Left ventricle myocardium inferior (tissue), 1 donor: ENCODE measurements at regions not wholly inside any gene's neighbourhood (a gene's known extent, or its start where the extent isn't known, plus 50 kb on each side); places are given as distances from the start of the nearest gene placed in this dataset.

Source experiments
- DNase-seq: peaks from one replicate; pipeline ENCODE4 v3.0.0-alpha.2; 2020
- H3K27ac ChIP-seq: fragments of 200-600 bp; replicated peaks from 2 replicates; pipeline ENCODE4 v1.8.0; 2021
- H3K27me3 ChIP-seq: fragments of 200-600 bp; 2 replicates; pipeline ENCODE4 v1.8.0; 2021; ENCODE audit warnings: low read depth
- H3K36me3 ChIP-seq: fragments of 200-600 bp; 2 replicates; pipeline ENCODE4 v1.8.0; 2021
- H3K4me1 ChIP-seq: fragments of 200-600 bp; 2 replicates; pipeline ENCODE4 v1.8.0; 2021
- H3K4me3 ChIP-seq: fragments of 200-600 bp; 2 replicates; pipeline ENCODE4 v1.8.0; 2021; ENCODE audit warnings: mild to moderate bottlenecking, moderate library complexity
- H3K9me3 ChIP-seq: fragments of 200-600 bp; replicated peaks from 2 replicates; pipeline ENCODE4 v1.8.0; 2021
- CTCF ChIP-seq: fragments of 200-600 bp; IDR thresholded peaks from 2 replicates; pipeline ENCODE4 v1.8.0; 2021; ENCODE audit warnings: antibody characterized with exemption, mild to moderate bottlenecking, borderline replicate concordance
- intact Hi-C: fragments of 100-400 bp; cut with micrococcal nuclease; formaldehyde crosslinking; loops from one replicate; pipeline ENCODE4 v1.11.0; 2022
- donor health status: DM: no; HTN: yes; CAD: no; lungs with severe emphysema.

GRCh38 chr3:18625085-18625484 lies 199.9 kb upstream of the SATB1 start:
- intact Hi-C loops = no loop called here
- H3K4me3 ChIP-seq = no peak overlapping the region
- no peaks in the 10 kb centered on the region for H3K36me3 ChIP-seq
- no peak overlapping the region for H3K27ac ChIP-seq
- TF ChIP-seq CTCF = no peak
- no peaks in the 10 kb centered on the region for H3K4me1 ChIP-seq
- no peaks in the 10 kb centered on the region for H3K9me3 ChIP-seq
- no peaks in the 10 kb centered on the region for H3K27me3 ChIP-seq
- no peak for DNase-seq

GRCh38 chr3:18623220-18623619 lies 198.1 kb upstream of the SATB1 start:
- H3K9me3 ChIP-seq = no peaks in the 10 kb centered on the region
- H3K27ac ChIP-seq = no peak overlapping the region
- no peaks in the 10 kb centered on the region for H3K4me1 ChIP-seq
- H3K27me3 ChIP-seq = no peaks in the 10 kb centered on the region
- H3K36me3 ChIP-seq = no peaks in the 10 kb centered on the region
- no peak overlapping the region for H3K4me3 ChIP-seq
- DNase-seq = no peak
- intact Hi-C loops = no loop called here
- TF ChIP-seq CTCF = no peak

GRCh38 chr3:18618723-18619122 lies 193.6 kb upstream of the SATB1 start:
- Histone ChIP-seq H3K27ac (no peak overlapping the region), H3K27me3 (no peaks in the 10 kb centered on the region), H3K4me1 (no peaks in the 10 kb centered on the region), H3K36me3 (no peaks in the 10 kb centered on the region), H3K9me3 (peaks cover 5% of the 10 kb centered on the region), H3K4me3 (no peak overlapping the region)
- TF ChIP-seq CTCF = no peak
- intact Hi-C loops = no loop called here
- no peak for DNase-seq

GRCh38 chr3:18611991-18612390 lies 186.9 kb upstream of the SATB1 start:
- Histone ChIP-seq H3K9me3 (peaks cover 26% of the 10 kb centered on the region), H3K27me3 (no peaks in the 10 kb centered on the region), H3K4me1 (no peaks in the 10 kb centered on the region), H3K36me3 (no peaks in the 10 kb centered on the region), H3K27ac (no peak overlapping the region), H3K4me3 (no peak overlapping the region)
- TF ChIP-seq CTCF = no peak
- intact Hi-C loops = no loop called here
- DNase-seq = no peak

- intact Hi-C loops = no loop called here
- H3K27ac ChIP-seq = no peak overlapping the region
- DNase-seq = no peak
- H3K36me3 ChIP-seq = no peaks in the 10 kb centered on the region
- TF ChIP-seq CTCF = no peak
- H3K9me3 ChIP-seq = peaks cover 27% of the 10 kb centered on the region
- no peak overlapping the region for H3K4me3 ChIP-seq
- H3K4me1 ChIP-seq = no peaks in the 10 kb centered on the region
- H3K27me3 ChIP-seq = no peaks in the 10 kb centered on the region
Observed at GRCh38 chr3:18609187-18609586, 184.0 kb upstream of the SATB1 start.

- intact Hi-C loops = no loop called here
- no peak for DNase-seq
Observed at GRCh38 chr3:18597919-18598318, 172.8 kb upstream of the SATB1 start.

More at GRCh38 chr3:18597919-18598318, 172.8 kb upstream of the SATB1 start:
- H3K4me1 ChIP-seq = no peaks in the 10 kb centered on the region
- no peak for TF ChIP-seq CTCF
- no peaks in the 10 kb centered on the region for H3K36me3 ChIP-seq
- H3K4me3 ChIP-seq = no peak overlapping the region
- no peak overlapping the region for H3K27ac ChIP-seq
- H3K9me3 ChIP-seq = peaks cover 17% of the 10 kb centered on the region
- no peaks in the 10 kb centered on the region for H3K27me3 ChIP-seq
